DOHH2 (cell line): ENCODE measurements at regions not wholly inside any gene's neighbourhood (a gene's known extent, or its start where the extent isn't known, plus 50 kb on each side); places are given as distances from the start of the nearest gene placed in this dataset.

Experiments
- H3F3A ChIP-seq: fragments of 200-600 bp; sonication (generic), shearing (Covaris generic); 2 replicates; pipeline ENCODE4 v1.6.0; 2016; ENCODE audit warnings: antibody characterized with exemption, mild to moderate bottlenecking; ENCODE audit not compliant: control insufficient read depth, insufficient read depth
- H3K27ac ChIP-seq: fragments of 200-600 bp; sonication (generic); 2 replicates; pipeline ENCODE4 v1.5.1; 2014; ENCODE audit warnings: low read depth, mild to moderate bottlenecking, low read length, moderate library complexity
- H3K27me3 ChIP-seq: fragments of 200-600 bp; sonication (generic); 2 replicates; pipeline ENCODE4 v1.6.1; 2014; ENCODE audit warnings: mild to moderate bottlenecking, low read length, mixed read lengths; ENCODE audit not compliant: control insufficient read depth
- H3K36me3 ChIP-seq: fragments of 200-600 bp; sonication (generic); 2 replicates; pipeline ENCODE4 v1.6.1; 2014; ENCODE audit warnings: mild to moderate bottlenecking, low read length, moderate library complexity, mixed read lengths; ENCODE audit not compliant: control insufficient read depth
- H3K4me1 ChIP-seq: fragments of 200-600 bp; sonication (generic); 2 replicates; pipeline ENCODE4 v1.6.1; 2014; ENCODE audit warnings: mild to moderate bottlenecking, low read length, mixed read lengths; ENCODE audit not compliant: control insufficient read depth
- H3K4me2 ChIP-seq: fragments of 200-600 bp; sonication (generic); 2 replicates; pipeline ENCODE4 v1.6.0; 2014; ENCODE audit warnings: mild to moderate bottlenecking, low read length, moderate library complexity
- H3K4me3 ChIP-seq: fragments of 200-600 bp; sonication (generic); 2 replicates; pipeline ENCODE4 v1.5.1; 2014; ENCODE audit warnings: mild to moderate bottlenecking, low read length, mixed read lengths
- H3K79me2 ChIP-seq: fragments of 200-600 bp; sonication (generic); 2 replicates; pipeline ENCODE4 v1.6.1; 2014; ENCODE audit warnings: mild to moderate bottlenecking, low read length, mixed read lengths; ENCODE audit not compliant: control insufficient read depth
- H3K9me2 ChIP-seq: fragments of 200-600 bp; sonication (generic); replicated peaks from 2 replicates; pipeline ENCODE4 v1.6.1; 2014; ENCODE audit warnings: mild to moderate bottlenecking, low read length, mixed read lengths; ENCODE audit not compliant: control insufficient read depth
- H3K9me3 ChIP-seq: fragments of 200-600 bp; sonication (generic); 2 replicates; pipeline ENCODE4 v1.6.1; 2014; ENCODE audit warnings: antibody characterized with exemption, low read length, mixed read lengths; ENCODE audit not compliant: control insufficient read depth, insufficient read depth
- H4K20me1 ChIP-seq: fragments of 200-600 bp; sonication (generic); 2 replicates; pipeline ENCODE4 v1.6.0; 2014; ENCODE audit warnings: low read depth, mild to moderate bottlenecking, antibody characterized with exemption, low read length, moderate library complexity; ENCODE audit not compliant: control insufficient read depth, insufficient read depth
- CTCF ChIP-seq: fragments of 200-600 bp; sonication (generic); IDR thresholded peaks from one replicate; pipeline ENCODE4 v1.5.1; 2014; ENCODE audit warnings: antibody characterized with exemption, mild to moderate bottlenecking, low read depth, low read length; ENCODE audit not compliant: poor library complexity, severe bottlenecking
- EZH2phosphoT487 ChIP-seq: fragments of 200-600 bp; sonication (generic); IDR thresholded peaks from 2 replicates; pipeline ENCODE4 v1.6.1; 2017; ENCODE audit warnings: borderline replicate concordance, mild to moderate bottlenecking, antibody characterized with exemption, low read length, moderate library complexity, mixed read lengths

- Histone ChIP-seq H3K79me2 (no peaks in the 10 kb centered on the region), H3K36me3 (no peaks in the 10 kb centered on the region), H3K27ac (no peak overlapping the region), H3K4me1 (no peaks in the 10 kb centered on the region), H3K9me3 (peaks cover 9% of the 10 kb centered on the region; the same call in 1 of the 2 replicates), H3K4me2 (no peak overlapping the region), H4K20me1 (no peaks in the 10 kb centered on the region), H3K27me3 (no peaks in the 10 kb centered on the region), H3F3A (no peaks in the 10 kb centered on the region), H3K4me3 (no peak overlapping the region), H3K9me2 (no peaks in the 10 kb centered on the region)
- no peak for TF ChIP-seq EZH2phosphoT487
- no peak for TF ChIP-seq CTCF
Measured at GRCh38 chr14:99029145-99029915, 242.7 kb downstream of the BCL11B start.

GRCh38 chr14:99029916-99030305 lies 242.1 kb downstream of the BCL11B start:
- H3K9me2 ChIP-seq: no peaks in the 10 kb centered on the region
- H4K20me1 ChIP-seq: no peaks in the 10 kb centered on the region
- no peak overlapping the region for H3K4me3 ChIP-seq
- no peak for TF ChIP-seq EZH2phosphoT487
- TF ChIP-seq CTCF: no peak
- H3K4me1 ChIP-seq: no peaks in the 10 kb centered on the region
- no peak overlapping the region for H3K4me2 ChIP-seq
- H3K79me2 ChIP-seq: no peaks in the 10 kb centered on the region
- no peaks in the 10 kb centered on the region for H3K27me3 ChIP-seq
- H3F3A ChIP-seq: no peaks in the 10 kb centered on the region
- no peak overlapping the region for H3K27ac ChIP-seq
- peaks cover 11% of the 10 kb centered on the region; the same call in 1 of the 2 replicates for H3K9me3 ChIP-seq
- H3K36me3 ChIP-seq: no peaks in the 10 kb centered on the region

- Histone ChIP-seq H3K27me3 (no peaks in the 10 kb centered on the region), H4K20me1 (no peaks in the 10 kb centered on the region), H3K4me3 (no peak overlapping the region), H3F3A (no peaks in the 10 kb centered on the region), H3K27ac (no peak overlapping the region), H3K4me1 (no peaks in the 10 kb centered on the region), H3K79me2 (no peaks in the 10 kb centered on the region), H3K36me3 (no peaks in the 10 kb centered on the region), H3K4me2 (no peak overlapping the region), H3K9me3 (peaks cover 12% of the 10 kb centered on the region; the same call in 1 of the 2 replicates), H3K9me2 (no peaks in the 10 kb centered on the region)
- no peak for TF ChIP-seq EZH2phosphoT487
- no peak for TF ChIP-seq CTCF
Measured at GRCh38 chr14:99030454-99030853, 241.5 kb downstream of the BCL11B start.
